Activated CD8-positive, alpha-beta memory T cell treated with anti-CD3 and anti-CD28 coated beads, Interleukin-2, amount 50 U/mL, for 4 hours (primary cell): ENCODE measurements at regions not wholly inside any gene's neighbourhood (a gene's known extent, or its start where the extent isn't known, plus 50 kb on each side); places are given as distances from the start of the nearest gene placed in this dataset.
"Not testable (repeated sequence)": the region's sequence is repeated elsewhere in the genome, so short reads cannot be mapped to it uniquely, and the experiment has no call there.

Source experiments
- DNase-seq: peaks from one replicate; pipeline ENCODE4 v3.0.0-alpha.2; 2020

DNA sequence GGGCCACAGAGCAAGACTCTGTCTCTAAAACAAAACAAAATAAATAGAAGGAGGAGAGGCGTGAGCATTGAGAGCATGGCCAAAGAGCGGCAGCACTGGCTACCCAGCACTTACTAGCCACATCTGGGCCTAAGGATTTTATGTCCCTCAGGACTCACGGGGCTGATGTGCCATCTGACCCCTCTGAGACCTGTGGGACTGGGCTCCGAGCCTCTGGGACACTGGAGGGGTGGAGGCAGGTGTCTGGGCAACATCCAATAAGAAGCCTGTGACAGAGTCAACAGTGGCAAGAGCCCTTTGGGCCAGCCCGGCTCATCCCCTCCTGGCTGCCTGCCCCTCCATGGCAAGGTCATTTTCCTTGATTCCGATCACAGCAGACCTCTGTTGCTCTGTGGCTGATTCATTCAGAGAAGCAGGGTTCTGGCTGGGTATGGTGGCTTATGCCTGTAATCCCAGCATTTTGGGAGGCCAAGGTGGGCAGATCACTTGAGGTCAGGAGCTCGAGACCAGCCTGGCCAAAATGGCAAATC lies 60.7 kb downstream of the RRM2 start:
- no peak for DNase-seq

DNA sequence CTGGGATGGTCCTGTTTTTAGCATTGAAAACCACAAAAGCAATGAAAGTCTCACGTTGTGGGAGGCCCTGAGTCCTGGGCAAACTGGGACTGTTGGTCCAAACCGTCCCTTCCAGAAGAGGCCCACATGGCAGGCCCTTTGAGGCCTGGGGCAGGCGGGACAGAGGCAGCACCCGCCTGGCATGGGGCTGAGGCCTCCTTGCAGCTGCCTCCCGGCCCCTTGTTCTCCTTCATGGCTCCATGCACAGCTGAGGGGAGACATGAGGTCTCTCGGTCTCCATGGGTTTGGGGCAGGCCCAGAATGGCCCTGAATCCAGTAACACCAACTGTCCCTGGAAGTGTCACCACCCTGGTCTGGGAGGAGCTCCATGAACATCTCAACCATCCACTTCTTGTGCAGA lies 61.9 kb downstream of the RRM2 start:
- DNase-seq: no peak

DNA sequence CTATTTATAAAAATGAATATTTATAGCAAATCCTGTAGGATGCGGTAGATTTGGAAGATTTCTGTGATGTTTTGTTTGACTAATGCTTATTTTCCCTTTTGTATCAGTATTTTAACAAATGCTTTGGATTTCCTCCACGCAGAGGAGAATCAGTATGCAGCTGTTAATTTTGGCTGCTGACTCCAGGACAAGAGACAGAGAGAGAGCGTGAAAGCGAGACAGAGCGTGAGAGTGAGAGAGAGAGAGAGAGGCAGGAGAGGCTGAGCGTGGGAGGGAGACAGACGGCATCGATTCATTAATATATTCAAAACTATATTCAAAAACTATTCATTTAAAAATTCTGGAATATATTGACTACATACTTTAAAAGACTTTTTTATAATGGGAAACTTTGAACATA lies 62.5 kb downstream of the RRM2 start:
- DNase-seq: no peak

DNA sequence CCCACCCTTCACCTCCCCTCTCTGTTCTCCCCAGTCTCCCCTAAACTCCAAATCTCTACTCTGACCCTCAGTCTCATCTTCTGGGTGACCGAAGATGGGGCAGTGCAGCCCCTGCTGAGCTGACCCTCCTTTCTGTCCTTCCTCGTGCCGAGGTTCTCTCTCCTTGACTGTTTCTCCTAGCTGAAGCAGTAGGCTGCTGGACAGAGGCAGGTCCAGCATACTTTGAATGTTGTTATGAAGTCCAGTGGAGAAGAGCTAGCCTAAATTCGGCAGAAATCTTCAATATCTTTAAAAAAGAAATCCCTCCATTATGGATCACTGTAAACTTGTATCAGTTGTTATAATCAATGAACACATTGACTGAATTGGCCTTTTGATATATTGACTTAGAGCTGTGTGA lies 63.2 kb downstream of the RRM2 start:
- DNase-seq: no peak

DNA sequence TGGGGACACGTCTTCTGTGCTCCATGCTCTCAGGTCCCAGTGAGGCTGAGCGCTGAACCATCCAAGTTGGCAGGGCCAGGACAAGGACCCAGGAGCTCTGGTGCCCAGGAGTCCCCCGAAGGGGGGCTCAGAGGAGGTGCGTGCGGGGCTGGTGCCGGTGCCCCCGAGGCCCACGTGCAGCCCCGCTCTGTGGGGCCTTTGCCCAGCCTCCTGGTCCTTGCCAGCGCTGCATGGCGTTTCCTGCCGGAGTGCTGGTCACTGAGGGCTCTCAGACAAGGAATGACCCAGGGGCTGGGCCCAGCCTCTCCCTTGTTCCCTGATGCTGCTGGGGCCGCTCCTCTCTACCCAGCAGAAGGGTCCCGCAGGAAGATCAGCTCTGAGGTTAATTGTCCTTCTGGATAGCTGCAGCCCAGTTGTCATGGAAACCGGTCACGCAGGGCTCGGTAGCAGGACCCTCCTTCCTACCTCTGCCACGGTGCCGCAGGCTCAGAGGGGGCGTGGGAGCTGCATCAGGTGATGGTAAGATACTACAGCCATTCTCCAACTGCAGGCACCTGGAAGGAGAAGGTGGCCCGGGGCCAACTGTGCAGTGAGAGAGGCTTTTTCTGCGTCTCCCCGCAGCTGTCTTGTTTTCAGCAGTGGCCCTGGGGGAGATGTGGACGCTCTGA lies 64.5 kb downstream of the RRM2 start:
- no peak for DNase-seq

DNA sequence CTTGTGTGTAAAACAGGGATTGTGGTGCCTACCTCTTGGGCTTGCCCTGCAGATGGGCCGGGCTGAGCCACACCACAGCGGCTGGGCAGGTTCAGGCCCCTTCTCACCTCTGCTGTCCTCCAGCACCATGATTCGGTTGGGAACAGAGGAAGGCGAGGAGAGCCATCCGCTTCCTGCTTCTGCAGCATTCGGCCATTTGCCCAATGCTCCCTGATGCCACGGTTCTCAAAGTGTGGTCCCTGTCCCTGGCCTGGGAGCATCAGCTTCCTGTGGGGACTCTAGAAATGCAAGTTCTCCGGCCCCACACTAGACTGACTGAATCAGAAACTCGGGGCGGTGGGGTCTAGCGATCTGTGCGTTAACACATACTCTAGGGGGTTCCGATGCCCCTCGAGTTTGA lies 65.1 kb downstream of the RRM2 start:
- no peak for DNase-seq

DNA sequence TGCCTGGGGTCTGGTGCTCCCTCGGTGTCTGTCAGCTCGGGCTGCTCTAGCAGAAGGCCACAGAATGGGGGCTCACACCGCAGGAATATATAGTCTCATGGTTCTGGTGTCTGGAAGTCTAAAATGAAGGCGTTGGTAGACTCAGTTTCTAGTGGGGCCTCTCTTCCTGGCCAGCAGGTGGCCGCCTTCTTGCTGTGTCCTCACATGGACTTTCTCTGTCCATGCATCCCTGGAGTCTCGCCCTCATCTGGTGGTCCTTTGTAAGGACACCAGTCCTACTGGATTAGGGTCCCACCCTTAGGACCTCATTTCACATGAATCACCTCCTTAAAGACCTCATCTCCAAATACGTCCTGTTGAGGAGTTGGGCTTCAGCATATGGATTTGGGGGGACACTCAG lies 65.7 kb downstream of the RRM2 start:
- DNase-seq: no peak

DNA sequence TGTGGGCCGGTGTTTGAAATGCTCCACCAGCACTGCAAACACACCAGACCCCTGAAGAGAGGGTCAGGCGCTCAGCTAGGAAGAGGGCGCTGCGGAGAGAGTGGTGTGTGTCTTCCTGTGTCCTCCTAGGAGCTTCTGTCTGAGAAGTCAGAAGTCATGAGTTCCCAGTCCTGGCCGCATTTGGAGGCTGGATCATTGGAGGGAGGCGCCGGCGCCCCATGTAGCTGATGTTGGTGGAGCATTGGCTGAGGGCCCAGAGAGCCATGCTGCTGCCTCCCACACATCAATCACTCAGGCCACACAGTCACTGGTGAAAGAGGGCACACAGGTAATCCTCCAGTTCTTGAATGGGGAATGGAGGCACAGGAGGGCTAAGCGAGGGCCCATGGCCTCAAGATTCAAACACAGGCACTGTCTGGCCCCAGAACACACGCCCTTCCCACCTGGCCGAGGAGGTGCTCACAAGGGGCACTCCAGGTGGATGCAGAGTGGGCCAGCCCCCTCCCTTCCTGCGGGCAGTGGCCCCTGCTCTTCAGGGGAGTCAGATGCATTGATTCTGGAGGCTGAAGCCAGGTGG lies 66.3 kb downstream of the RRM2 start:
- no peak for DNase-seq

DNA sequence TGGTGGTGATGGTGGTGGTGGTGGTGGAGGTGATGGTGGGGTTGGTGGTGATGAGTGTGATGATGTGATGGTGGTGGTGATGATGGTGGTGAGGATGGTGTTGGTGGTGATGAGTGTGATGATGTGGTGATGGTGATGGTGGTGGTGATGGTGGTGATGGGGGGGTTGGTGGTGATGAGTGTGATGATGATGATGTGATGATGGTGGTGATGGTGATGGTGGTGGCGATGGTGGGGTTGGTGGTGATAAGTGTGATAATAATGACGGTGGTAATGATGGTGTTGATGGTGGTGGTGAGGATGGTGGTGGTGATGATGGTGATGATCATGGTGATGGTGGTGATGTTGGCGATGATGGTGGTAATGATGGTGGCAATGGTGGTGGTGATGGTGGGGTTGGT lies 67.7 kb downstream of the RRM2 start:
- DNase-seq: no peak

DNA sequence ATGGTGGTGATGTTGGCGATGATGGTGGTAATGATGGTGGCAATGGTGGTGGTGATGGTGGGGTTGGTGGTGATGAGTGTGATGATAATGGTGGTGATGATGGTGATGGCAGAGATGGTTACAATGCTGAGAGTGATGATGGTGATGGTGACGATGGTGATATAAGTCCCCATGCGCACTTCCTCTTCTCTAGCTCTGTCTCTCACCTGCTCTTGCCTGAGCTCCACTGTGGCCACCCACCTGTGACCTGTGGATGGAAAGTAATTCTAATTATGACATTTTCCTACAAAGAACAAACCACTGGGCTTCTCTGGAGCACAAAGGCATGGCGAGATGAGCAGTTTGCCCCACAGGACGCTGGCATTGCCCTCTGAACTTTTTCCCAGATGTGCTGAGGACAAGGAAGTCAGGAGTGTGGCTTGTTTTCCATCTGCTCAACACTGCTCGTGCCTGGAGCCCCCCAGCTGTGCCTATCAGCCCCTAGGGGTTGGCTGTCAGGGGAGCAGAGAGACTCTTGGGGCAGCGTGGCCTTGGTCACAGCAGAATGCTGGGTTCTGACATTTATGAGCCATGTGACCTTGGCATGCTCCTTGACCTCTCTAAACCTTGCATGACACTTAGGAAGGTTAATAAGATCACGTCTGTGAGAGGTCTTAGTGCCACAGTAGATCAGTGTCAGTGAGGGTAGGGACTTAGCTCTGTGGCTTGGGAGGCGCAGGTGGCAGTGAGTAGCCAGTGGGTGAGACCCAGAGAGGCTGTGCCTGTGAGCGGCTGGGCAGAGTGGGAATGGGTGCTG lies 68.4 kb downstream of the RRM2 start:
- no peak for DNase-seq

DNA sequence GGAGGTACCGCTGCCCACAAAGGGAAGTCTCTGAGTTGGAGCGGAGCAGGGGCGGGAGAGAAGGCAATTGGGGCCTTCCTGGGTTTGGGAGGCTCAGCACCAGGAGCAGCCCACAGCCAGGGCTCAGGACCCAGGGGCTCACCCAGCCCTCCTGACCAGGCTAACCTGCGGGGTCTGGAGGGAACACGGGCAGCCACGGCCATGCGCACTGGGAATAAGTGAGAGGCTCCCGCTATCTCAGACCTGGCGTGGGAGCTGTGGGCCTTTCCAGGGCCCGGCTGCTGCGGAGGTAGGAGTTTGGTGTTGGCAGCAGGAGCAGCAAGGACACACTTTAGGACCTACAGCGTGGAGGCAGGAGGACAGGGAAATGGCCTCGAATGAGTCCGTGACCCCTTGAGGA lies 69.0 kb downstream of the RRM2 start:
- DNase-seq: no peak

DNA sequence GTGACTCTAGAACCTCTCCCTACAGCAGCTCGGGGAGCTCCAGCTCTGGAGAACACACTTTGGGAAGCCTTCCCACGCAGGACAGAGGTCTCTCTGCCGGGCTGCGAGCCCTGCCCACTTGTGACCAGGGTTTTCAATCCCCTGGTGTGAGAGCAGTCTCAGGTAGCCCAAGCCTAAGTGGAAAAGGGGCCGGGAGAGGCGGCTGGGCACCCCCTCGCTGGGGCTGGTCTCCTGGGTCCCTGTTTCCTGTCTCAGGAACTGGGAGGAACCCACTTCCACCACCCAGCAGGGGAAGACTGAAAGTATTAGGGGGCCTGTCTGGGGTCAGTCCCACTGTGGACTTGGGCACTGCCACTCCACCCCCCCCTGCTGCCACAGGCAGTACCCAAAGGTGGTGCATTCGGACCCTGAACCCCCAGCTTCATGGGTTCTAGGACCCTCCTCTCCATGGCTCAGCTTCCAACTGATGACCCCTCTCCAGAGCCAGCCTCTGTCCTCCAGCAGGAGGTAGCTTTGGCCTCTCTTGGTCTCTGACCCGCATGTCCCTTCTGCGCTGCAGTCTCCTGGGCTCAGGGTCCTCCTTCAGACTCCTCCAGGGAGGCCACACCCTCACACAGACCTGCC lies 70.0 kb downstream of the RRM2 start:
- no peak for DNase-seq

DNA sequence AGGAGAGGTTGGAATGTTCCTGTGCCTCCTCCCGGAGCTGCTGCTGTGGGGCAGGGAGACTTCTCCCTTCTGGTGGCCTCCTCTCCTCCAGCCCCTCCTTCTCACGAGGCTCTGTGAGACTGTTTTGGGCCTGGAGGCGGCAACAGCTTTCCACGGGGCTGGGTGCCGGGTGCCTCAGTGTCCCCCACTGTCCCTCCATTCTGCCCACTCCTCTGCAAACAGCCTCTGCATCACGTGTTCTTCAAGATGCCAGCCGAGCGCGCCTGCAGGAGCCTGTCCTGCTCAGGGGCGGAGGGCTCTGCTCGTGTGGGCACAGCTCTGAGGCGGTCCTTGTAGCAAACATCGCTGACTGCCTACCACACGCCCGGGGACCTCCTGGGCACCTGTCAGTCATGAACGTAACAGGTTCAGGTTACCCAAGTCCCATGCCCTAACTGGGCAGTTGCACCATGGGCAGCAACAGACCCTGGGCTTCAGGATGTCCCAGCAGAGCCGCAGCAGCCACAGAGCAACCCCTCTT lies 70.8 kb downstream of the RRM2 start:
- DNase-seq: no peak

DNA sequence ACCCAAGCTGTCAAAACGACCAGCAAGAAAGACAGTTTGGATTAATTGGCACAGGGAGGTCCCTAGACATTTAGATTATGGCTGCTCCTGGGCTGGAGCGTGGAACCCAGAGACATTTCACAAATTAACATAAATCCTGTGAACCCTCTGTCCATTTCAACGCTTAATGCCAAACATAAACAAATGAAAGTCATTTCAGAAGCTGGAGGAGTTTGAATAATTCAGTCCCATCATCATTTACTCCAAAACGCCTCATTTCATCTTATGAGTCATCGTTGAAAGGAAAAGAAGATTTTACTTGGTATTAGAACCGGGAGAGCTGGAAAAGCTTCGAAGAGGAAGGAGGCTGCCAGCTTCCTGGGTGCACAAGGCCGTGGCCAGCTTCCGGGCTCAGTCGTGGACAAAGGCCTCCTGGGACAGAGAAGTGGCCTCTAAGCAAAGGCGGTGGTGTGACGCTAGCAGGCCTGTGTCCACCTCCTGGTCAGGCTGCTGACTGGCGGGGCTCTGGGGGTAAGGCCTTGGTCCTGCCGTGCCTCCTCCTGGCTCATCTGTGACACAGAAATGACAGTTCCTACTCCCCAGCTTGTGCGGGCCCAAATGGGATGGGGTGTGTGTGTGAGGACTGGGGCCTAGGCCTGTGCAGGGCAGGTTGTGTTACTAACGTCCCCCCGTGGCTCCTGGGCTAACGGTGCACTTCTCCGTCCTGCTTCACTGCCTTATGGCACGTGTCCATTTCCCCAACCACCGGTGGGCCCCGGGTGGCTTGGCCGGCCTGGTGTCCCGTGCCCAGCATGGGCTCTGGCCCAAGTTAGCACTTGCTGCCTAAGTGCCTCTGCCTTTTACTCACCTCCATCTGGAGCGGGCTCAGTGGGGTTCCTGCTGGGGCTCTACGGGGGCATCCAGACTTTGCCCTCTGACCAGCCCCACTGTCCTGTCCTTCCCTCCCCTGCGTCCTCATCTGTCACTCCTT lies 71.6 kb downstream of the RRM2 start:
- no peak for DNase-seq

DNA sequence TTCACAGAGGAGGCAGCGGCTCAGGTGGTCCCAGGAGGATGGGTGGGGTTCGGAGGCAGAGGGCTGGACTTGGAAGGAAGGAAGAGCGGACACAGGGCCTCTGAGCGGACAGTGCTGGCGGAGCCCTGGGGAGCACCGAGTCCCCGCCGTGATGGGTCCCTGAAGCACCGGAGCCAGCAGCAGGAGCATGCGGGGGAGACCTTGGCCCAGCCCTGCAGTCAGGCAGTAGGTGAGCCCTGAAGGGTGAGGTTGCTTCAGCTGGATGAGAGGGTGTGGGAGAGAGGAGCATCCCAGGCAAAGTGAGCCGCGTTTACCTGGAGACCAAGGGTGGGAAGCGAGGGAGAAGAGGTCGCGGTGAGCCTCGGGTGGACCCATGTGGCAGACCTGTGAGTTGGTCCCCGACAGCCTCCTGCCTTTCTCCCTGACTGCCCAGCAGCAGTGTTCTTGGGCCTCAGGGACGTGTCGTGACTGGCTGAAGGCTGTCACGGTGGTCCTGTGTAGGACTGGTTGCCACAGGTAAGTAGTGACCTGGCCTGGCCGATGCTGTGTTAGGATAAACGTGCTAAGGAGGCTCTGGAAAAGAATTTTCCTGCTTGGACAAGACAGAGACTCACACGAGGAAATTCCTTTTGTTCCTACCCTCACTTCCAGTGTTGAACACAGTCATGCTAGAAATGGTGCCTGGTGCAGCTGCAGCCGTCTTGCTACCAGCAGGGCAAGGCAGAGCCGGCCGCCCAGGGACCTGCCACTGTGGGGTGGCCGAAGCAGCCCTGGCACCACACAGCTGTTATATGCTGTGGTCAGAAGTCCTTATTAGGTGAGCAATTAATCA lies 73.0 kb downstream of the RRM2 start:
- DNase-seq: no peak

DNA sequence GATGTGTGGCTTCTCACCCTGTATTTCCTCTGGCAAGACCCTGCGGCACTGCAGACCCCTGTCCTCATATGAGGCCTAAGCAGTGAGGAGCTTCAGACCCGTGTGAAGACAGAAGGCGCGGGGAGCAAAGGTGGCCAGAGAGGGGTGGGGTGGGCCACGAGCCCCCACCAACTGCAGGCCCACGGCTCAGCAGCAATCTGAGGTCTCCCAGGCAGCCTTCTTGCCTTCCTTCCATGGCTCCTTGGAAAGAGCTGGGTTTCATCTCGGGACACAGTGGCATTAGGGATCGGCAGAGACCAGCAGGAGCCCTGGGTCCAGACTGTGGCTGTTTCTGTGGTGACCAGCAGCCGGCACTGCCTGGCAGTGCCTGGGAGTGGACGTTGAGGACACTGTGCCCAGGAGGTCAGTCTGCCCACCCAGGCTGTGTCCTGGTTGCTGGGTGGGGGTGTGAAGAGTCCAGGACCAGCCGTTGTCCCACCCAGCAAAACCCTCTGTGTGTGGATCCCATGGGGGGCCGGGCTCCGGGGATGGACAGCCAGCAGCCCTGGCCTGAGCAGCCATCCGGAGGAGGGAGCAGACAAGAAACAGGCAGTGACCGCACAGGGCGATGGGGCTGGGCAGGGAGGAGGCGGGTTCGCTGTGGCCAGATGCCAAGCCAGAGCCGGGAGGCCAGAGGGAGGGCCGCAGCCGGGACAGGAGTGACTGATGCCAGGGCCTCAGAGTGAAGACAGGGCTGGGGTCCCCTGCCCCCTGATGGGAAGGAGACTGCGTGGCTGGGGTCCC lies 73.8 kb downstream of the RRM2 start:
- DNase-seq: no peak

DNA sequence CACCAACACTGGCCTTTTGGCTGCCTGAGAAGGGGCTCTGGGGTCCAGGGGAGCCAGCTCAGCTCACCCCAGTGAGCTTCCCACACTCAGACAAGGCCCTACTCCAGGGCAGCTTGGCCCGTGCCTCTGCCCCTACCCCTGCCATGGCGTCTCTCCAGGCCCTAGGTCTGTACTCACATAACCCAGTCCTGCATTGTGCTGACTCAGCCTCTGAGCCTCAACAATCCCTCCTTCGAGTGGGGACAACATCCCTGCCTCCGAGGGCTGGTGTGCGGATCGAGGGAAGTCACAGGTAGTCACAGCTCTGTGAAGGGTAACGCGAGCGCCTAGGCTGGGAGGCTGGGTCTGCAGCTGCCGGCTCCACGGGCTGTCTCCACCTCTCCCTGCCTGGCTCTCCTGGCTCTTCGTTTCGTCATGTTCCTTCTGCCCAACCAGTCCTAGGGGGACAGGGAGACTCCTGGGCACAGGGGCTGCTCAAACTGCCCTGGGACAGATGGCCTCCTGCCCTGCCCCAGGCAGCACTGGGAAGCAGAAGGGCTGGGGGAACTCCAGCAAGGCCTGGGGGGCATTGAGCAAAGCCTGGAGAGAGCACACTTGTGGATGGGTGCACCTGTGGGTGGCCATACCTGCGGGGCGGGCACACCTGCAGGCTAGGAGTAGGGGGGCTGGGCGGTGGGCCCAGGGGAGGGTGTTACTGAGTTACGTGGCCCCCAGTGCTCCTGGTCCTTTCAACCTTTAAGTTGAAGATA lies 74.6 kb downstream of the RRM2 start:
- DNase-seq: no peak

DNA sequence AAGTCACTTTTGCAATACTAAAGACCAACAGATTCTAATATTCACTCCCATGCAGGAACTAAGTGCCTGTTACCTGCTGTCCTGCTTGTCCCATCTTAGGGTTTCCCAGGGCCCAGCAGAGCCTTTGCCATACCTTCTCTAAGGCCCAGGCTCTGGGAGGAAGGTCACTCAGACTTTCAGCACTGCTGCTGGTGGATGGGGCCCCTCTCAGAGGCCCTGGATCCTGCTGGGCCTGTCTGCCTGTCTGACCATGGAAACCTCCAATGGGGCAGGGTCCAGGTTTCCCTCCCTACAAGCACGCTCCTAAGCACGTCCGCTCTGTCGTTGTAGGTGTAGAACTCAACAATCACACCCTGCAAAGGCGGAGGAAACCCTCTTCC lies 75.1 kb downstream of the RRM2 start:
- no peak for DNase-seq

DNA sequence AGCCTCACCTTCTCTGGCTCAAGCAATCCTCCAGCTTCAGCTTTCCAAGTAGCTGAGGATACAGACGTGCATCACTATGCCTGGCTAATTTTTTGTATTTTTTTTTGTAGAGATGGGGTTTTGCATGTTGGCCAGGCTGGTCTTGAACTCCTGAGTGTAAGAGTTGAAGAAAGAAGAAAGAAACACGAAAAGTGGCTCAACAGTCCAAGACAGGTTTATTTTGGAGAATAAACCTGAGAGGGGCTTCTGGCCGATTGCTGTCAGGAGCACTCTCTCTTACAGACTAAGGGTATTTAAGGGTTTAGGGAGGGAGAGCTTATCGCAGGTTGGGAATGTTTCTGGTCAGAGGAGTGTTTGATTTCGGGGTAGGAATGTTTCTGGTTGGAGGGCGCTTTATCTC lies 75.9 kb downstream of the RRM2 start:
- not testable (repeated sequence) for DNase-seq

DNA sequence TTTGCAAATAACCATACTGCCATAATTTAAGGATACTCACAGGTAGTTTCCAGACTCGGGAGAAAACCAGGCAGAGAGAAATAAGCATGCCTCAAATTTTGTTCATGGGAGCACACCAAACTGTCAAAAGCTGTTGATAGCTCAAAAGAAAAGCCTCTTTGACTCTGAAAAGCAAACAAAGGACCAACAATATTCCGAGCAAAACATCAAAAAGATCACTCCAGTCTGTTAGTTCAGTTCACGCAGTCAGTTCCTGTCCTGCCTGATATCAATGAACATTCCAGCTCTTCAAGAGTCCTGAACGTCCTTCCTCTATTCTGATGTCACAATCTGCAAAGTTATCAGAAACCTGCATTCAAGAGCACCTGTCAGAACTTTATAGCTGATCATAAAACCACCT lies 78.7 kb downstream of the RRM2 start:
- DNase-seq: no peak
